Activated CD4-positive, alpha-beta T cell treated with anti-CD3 and anti-CD28 coated beads for 24 hours (primary cell): ENCODE measurements at regions not wholly inside any gene's neighbourhood (a gene's known extent, or its start where the extent isn't known, plus 50 kb on each side); places are given as distances from the start of the nearest gene placed in this dataset.

ENCODE experiments used
- DNase-seq, 2 donors: peaks; one replicate each; pipeline ENCODE4 v3.0.0-alpha.2; 2020; ENCODE audit warnings: low read depth in 2 of 2

GRCh38 chr4:20353646-20354045, 101.9 kb downstream of the SLIT2 start:
- no peak for DNase-seq

DNA sequence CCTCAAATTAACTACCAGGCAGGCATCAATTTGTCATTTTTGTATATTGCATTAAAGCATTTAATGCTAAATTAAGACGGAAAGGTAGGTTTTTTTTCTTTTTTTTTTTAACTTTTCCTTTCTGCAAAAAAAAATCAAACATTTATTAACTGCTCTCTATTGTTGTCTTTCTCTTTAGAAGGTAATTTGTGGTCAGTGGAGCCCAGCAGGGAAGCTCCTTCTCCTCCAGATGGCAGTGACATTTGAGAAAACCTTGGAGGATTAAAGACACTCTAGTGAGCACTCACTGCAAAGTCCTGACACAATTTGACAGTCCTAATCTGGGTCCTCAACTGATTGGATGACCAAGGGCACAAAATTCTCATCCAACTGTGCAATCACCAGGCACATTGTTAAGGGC, 102.4 kb downstream of the SLIT2 start:
- DNase-seq, result no peak

DNA sequence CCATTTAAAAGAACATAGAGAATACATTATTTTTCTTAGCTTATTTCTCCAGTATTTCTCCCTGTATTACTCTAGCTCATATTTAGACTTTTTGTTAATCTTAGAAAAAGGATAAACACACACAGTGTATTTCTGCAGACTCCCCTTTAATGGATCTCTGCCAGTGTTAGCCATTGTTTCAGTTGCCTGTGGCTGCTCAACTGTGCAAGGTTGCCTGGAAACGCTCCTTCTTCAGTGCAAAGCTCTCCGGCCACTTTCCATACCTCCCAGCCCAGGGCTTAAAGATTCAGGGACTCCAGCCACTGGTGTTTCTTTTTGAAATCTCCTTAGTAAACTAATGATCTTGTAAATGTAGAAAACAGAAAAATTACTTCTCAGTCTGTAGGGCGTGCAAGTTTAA, 104.9 kb downstream of the SLIT2 start:
- no peak for DNase-seq

DNA sequence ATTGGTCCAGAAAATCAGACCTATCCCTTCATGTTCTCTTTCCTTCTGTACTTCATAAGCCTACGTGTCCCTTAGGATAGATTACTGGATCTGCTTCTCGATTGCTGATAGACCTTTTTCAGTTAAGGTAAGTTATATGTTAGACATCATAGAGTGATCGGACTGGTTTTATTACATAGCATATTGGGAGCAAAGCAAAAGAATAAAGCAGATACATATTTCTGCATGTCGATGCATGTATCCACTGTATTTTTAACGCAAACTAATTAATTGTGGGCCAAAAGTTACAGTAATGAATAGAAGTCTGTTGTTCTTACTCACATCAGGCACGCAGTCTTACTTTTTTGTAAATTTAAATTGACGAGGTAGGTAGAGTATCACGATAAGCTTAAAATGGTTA, 106.4 kb downstream of the SLIT2 start:
- DNase-seq, result no peak

- no peak for DNase-seq
Measured at GRCh38 chr4:20359692-20360091, 108.0 kb downstream of the SLIT2 start.

DNA sequence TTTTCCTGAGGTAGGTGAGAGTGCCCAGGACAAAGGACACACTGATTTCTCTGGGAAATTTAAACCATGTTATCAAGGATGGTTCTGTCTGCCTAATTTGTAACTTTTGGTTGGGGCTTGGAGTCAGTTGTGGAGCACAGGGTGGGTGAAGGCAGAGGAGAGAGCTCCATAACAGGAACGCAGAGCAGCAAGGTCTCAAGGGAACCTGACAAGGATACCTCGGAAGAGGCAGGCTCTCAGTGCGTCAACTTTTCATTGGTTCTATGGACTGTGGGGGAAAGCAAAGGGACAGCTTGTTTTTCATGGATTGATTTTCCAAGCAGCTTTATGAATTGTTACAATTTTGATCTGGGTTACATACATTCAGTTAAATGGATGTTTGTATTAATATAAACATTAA, 110.4 kb downstream of the SLIT2 start:
- no peak for DNase-seq

DNA sequence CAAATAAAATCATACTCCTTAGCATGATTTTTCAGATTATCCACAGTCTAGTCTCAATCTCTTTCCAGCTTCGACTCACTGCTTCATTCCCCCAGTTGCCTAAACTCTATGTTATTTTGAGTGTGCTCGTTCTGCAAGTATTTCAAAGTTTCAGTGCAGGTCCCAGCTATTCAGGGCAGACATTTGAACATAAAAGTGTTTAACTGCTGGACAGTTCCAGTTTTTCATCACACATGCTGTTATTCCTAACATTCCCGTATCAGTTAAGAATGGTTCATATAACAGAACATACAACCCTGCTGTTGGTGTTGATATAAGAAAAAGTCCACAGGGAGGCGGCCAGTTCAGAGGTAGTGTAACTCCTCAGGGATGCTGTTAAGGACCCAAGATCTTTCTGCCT, 113.3 kb downstream of the SLIT2 start:
- no peak for DNase-seq

DNA sequence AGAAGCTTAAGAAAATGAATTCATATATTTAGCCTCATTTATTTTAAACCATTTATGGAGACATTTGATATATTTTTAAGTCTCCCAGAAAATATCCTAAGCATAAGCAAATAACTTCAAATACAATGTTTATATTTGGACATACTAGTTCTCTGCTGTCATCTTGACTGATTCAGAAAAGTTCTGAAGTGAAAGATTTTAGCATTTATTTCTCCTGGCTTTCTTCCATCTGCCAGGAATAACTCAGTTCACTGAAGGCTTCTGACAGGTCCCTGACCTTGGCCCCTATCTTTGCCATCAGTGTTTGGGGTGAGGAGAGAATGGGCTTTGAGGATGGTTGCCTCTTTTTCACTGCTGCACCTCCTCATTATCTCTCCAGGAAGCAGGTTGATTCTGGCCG, 115.7 kb downstream of the SLIT2 start:
- no peak for DNase-seq

DNA sequence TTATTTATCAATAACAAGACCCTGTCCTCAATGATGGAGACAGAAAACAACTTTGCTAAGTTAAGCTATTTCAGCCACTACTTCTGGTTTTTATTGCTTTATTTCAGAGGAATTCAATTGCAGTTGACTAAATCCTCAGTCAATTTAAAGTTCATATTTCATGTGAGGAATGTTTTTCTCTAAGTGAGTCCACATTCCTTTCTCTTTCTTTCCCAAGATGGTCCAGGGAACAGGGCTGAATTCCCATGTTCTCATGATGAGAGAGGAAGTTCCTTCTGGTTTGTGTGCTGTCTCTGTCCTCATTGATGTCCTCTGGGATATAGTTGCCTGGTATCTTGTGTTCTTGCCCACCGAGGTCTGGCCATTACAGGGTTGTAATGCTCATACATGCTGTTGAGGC, 117.2 kb downstream of the SLIT2 start:
- DNase-seq, result no peak

DNA sequence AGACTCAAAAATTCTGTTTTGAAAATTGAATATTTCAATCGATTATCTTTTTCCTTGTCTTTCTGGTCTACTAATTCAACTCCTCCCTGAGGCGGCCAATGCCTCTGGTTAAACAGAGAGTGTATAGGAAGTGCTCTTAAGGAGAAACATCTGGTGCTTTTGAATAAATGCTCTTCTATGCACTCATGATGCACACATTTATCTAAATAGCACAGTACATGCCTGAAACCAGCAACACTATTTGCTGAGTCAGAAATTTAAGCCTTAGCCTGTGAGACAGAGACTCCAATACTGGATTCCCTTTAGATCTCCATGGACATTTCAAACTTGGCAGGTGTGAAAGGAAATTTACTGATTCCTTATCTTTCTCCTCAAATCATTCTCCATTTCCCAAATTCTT, 118.6 kb downstream of the SLIT2 start:
- no peak for DNase-seq

DNA sequence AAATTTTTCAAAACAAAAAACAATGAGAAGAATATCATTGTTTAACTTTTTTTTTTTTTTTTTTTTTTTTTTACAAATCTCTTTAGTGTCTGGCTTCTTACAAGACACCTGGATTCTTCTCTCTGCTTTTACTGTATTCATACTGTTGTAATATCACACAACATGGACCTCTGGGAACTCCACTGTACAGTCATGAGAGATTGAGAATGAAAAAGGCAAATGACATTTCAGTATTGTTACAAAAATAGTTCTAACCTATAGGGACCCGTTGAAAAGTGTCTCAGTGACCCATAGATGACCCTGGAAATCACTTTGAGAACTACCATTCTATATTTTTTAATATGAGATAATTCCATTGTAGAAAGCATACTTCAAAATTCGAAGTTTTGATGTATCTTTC, 124.4 kb downstream of the SLIT2 start:
- DNase-seq, result no peak

DNA sequence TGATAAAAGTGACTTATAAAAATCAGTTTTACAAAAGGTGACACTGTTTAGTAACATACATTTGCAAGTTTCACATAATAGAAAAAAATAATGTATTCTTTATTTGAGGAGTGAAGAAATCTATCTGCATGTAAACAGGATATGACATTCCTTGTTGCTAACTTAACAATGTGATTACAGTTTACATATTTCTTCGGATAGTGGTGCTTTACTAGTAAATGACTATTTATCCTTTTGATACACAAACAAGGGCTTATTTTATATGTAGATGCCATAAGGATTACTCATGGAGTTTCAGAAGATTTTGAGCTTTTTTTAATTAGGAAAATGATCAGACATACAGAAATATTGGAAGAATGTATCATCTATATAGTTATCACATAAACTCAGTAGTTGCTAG, 126.5 kb downstream of the SLIT2 start:
- DNase-seq, result no peak

DNA sequence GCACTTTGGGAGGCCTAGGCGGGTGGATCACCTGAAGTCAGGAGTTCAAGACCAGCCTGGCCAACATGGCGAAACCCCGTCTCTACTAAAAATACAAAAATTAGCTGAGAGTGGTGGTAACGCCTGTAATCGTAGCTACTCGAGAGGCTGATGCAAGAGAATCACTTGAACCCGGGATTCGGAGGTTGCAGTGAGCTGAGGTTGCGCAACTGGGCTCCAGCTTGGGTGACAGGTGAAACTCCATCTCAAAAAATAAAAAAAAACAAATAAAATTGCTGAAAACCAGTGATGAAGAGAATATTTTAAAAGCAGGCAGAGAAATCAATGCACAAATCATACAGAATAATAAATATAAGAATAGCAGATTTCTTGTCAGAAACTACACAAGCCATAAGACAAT, 129.3 kb downstream of the SLIT2 start:
- DNase-seq, result no peak

- no peak for DNase-seq
Measured at GRCh38 chr4:20383283-20383682, 131.6 kb downstream of the SLIT2 start.

DNA sequence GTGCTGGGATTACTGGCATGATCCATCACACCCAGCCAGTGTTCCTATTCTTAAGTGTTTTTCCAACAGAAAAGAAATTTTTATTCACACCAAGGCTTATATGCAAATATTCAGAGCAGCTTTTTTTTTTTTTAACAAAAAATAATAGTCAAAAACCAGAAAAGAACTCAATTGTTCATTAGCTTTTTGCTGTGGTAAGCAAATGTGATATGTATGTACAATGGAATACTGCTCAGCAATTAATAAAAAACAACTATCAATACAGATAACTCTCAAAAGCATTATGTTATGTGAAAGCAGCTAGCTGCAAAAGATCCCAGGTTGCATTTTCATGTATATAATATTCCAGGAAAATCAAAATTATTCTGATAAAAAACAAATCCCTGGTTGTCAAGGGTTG, 132.3 kb downstream of the SLIT2 start:
- no peak for DNase-seq

GRCh38 chr4:20384456-20384855, 132.8 kb downstream of the SLIT2 start:
- DNase-seq, result no peak

DNA sequence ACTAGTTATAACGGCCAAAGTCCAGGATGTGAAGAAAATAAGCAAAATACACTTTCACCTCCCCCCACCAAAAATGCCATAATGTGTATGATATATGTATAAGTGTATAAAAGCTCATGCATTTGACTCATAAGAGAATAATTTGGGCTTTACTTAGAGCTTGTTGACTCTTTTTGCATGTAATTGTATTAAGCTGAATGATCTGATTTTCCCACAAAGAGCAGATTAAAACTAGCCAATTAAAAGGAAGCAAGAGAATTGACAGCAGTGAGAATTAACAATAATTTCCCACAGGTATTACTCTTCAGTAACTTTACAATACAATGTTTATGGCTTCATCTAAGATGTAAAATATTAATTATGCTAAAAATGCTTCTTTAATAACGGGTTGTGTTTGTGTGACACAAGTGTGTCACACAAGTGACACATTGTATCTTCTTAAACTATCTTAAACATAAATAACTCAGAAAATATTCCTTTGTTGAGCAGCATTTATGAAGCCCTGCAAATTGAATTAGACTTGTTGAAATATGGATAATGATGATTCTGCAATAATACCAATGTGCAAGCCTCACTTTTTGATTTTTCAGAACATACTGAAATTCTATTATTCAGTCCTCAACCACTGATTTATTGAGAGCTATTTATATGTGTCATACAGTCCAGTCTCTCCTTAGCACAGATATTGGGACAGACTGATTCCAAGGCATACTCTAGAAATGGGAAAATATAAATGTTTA, 134.5 kb downstream of the SLIT2 start:
- no peak for DNase-seq

GRCh38 chr4:20386906-20387305, 135.2 kb downstream of the SLIT2 start:
- DNase-seq, result no peak

DNA sequence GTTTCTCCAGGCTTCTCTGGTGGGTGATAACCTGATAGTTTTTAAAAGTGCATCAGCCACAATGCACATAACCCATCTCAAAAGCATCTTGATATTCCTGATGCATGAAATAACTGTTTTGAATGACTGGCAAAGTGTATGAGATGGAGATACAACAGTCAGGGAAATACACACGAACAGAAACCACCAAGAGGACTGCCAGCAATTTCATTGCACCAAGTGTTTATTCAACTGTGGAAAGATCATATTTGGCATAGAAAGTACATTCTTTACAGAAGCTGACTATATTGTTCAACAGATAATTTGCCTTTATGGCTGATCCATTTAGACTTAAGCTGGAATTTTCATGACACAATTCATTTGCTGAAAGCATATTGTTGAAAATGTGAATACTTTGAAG, 139.5 kb downstream of the SLIT2 start:
- DNase-seq, result no peak

GRCh38 chr4:20391912-20392311, 140.2 kb downstream of the SLIT2 start:
- no peak for DNase-seq

DNA sequence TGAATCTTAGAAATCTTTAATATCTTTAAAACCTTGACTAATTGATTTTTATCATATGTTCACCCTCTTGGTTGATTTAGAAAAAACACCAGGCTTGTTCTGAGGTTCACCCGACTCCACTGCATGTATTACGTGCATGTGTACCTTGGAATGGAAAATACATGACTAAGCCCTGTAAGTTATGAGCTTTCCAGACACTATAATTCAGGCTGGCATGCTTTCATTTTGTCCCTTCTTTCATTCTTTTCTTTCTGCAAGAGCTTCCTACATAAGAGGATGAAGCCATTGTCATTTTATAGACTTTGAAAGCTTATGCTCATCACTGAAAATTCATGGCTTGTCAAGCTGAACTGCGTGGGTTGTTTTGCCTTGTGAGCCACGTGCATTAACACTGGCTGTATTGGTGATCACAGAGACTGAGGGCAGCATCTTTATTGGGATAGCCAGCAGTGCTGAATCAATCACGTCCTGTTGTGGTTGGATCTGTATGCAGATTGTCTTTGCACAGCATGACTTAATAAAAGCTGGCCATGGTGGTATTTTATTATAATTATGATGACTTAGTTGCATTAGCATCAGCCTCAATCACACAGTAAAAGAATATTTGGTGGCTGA, 141.9 kb downstream of the SLIT2 start:
- DNase-seq, result no peak

DNA sequence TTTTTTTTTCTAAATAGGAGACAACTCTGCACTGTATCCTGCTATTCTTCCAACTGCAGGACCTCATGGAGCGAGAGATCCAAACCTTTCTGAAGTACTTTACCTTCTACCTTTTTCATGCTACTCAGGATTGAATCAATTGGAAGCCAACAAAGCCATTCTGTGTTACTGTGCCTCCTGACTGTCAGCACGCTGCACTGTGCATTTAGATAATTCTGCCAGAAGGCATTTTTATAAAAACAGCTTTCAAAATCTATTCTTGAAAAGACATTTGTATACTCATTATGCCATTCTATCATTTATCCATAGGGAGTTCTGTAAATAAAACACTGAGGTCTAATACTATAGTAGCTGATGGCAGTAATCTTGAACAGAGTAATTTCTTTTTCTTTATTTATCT, 142.8 kb downstream of the SLIT2 start:
- no peak for DNase-seq

- peak in 1 of 2 donors; percentile 4 for DNase-seq
Measured at GRCh38 chr4:20395160-20395773, 143.6 kb downstream of the SLIT2 start.
